Neuron (in vitro differentiated cells): ENCODE measurements at regions not wholly inside any gene's neighbourhood (a gene's known extent, or its start where the extent isn't known, plus 50 kb on each side); places are given as distances from the start of the nearest gene placed in this dataset.

ENCODE experiments used
- H2AFZ ChIP-seq: one replicate; pipeline ENCODE4 v1.6.1; 2013; ENCODE audit warnings: low read depth, mild to moderate bottlenecking, inconsistent platforms, low read length, moderate library complexity
- H3K27me3 ChIP-seq: one replicate; pipeline ENCODE4 v1.6.1; 2013; ENCODE audit warnings: low read length; ENCODE audit not compliant: insufficient read depth
- H3K36me3 ChIP-seq: one replicate; pipeline ENCODE4 v1.6.1; 2013; ENCODE audit warnings: low read length; ENCODE audit not compliant: insufficient read depth
- H3K4me1 ChIP-seq: one replicate; pipeline ENCODE4 v1.6.1; 2013; ENCODE audit warnings: low read length; ENCODE audit not compliant: insufficient read depth
- H3K4me3 ChIP-seq: 2 replicates; pipeline ENCODE4 v1.5.1; 2013; ENCODE audit warnings: mild to moderate bottlenecking, low read length, moderate library complexity
- H3K9me3 ChIP-seq: one replicate; pipeline ENCODE4 v1.6.1; 2013; ENCODE audit warnings: low read length

DNA sequence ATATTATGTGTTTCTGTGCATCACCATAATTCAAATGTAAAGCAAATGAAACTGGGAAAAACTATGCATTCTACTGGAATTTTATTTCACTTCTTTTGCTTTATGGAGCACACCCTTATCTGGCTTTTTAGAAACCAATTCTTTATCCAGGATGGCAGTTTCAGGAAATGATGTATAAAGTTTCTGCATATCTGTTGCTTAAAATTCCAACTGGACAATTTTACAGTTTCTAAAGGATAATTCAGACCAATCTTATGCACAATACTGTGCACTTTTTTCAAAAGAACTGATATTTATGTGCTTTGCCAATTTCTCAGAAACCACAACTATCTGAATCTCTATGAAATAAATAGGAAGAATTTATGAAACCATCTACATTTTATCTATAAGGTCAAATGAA lies 246.5 kb upstream of the MIR17HG start:
- no peaks in the 10 kb centered on the region for H3K4me1 ChIP-seq
- no peaks in the 10 kb centered on the region for H3K27me3 ChIP-seq
- H3K36me3 ChIP-seq, result no peaks in the 10 kb centered on the region
- no peak overlapping the region for H2AFZ ChIP-seq
- no peaks in the 10 kb centered on the region for H3K9me3 ChIP-seq
- H3K4me3 ChIP-seq, result no peak overlapping the region

- H3K36me3 ChIP-seq, result no peaks in the 10 kb centered on the region
- H3K4me1 ChIP-seq, result no peaks in the 10 kb centered on the region
- H3K27me3 ChIP-seq, result no peaks in the 10 kb centered on the region
- no peaks in the 10 kb centered on the region for H3K9me3 ChIP-seq
- H3K4me3 ChIP-seq, result no peak overlapping the region
- H2AFZ ChIP-seq, result no peak overlapping the region
Observed at GRCh38 chr13:91101381-91101780, 246.1 kb upstream of the MIR17HG start.

- Histone ChIP-seq H3K9me3 (no peaks in the 10 kb centered on the region), H3K4me1 (no peaks in the 10 kb centered on the region), H3K36me3 (no peaks in the 10 kb centered on the region), H3K4me3 (no peak overlapping the region), H3K27me3 (no peaks in the 10 kb centered on the region), H2AFZ (no peak overlapping the region)
Observed at GRCh38 chr13:91105270-91105669, 242.2 kb upstream of the MIR17HG start.

DNA sequence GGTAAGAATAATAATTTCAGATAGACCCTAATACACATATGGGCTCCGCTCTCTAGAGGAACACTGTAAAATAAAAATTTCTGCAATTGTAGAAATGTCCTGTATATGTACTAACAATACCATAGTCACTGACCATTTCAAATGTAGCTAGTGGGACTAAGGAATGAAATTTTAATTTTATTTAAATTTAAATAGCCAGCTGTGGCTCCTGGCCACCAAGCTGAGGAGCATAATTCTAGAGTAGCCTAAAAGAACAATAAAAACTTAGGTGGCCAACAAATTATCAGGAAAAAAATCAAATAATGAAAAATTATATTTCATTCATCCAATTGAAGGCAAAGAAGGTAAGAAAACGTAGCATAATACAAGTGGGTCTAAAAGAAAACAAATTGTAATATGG lies 240.9 kb upstream of the MIR17HG start:
- no peak overlapping the region for H3K4me3 ChIP-seq
- H3K4me1 ChIP-seq, result no peaks in the 10 kb centered on the region
- no peaks in the 10 kb centered on the region for H3K36me3 ChIP-seq
- H3K27me3 ChIP-seq, result no peaks in the 10 kb centered on the region
- no peaks in the 10 kb centered on the region for H3K9me3 ChIP-seq
- H2AFZ ChIP-seq, result no peak overlapping the region

DNA sequence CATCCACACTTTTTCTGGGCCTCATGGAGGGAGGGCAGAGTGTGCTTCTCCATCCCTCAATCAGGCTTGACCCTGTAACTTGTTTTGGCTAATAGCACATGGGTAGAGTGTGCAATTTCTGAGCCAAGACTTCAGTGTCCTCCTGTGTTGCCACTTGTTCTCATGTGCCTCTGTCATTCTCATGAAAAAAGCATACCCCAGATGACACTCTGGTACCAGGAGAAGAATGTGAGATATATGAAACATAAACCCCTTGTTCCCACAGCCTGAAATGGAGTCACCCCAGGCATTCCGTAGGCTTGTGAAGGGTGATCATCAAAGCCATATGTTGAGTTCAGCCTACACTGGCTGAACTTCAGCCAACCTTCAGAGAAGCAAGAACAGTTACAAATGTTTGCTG lies 239.2 kb upstream of the MIR17HG start:
- no peaks in the 10 kb centered on the region for H3K27me3 ChIP-seq
- H3K9me3 ChIP-seq, result no peaks in the 10 kb centered on the region
- peaks cover 4% of the 10 kb centered on the region for H3K4me1 ChIP-seq
- no peak overlapping the region for H2AFZ ChIP-seq
- no peaks in the 10 kb centered on the region for H3K36me3 ChIP-seq
- H3K4me3 ChIP-seq, result no peak overlapping the region

GRCh38 chr13:91111476-91112200 lies 235.8 kb upstream of the MIR17HG start:
- peaks cover 4% of the 10 kb centered on the region for H3K4me1 ChIP-seq
- H3K36me3 ChIP-seq, result no peaks in the 10 kb centered on the region
- no peak overlapping the region for H3K4me3 ChIP-seq
- no peaks in the 10 kb centered on the region for H3K9me3 ChIP-seq
- no peaks in the 10 kb centered on the region for H3K27me3 ChIP-seq
- H2AFZ ChIP-seq, result no peak overlapping the region

GRCh38 chr13:91112201-91112923 lies 235.1 kb upstream of the MIR17HG start:
- Histone ChIP-seq H3K9me3 (no peaks in the 10 kb centered on the region), H3K4me1 (peaks cover 4% of the 10 kb centered on the region), H3K36me3 (no peaks in the 10 kb centered on the region), H3K27me3 (no peaks in the 10 kb centered on the region), H3K4me3 (no peak overlapping the region), H2AFZ (no peak overlapping the region)

DNA sequence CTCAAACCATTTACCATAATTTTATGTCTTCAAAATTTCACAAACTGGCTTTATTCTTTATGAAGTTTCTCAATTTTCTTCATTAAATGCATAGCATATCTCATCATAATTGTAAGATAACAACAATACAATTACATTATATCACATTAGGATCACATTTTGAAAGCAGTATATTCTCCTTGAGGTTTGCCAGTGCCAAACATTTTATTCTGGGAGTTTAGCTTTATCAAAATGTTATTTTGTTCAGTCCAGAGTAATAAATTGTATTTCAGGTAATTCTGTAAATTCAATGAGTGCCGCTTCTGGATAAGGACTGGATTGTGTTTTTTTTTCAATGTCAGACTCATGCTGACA lies 234.6 kb upstream of the MIR17HG start:
- Histone ChIP-seq H3K27me3 (no peaks in the 10 kb centered on the region), H3K4me1 (peaks cover 4% of the 10 kb centered on the region), H3K36me3 (no peaks in the 10 kb centered on the region), H3K4me3 (no peak overlapping the region), H2AFZ (no peak overlapping the region), H3K9me3 (no peaks in the 10 kb centered on the region)

DNA sequence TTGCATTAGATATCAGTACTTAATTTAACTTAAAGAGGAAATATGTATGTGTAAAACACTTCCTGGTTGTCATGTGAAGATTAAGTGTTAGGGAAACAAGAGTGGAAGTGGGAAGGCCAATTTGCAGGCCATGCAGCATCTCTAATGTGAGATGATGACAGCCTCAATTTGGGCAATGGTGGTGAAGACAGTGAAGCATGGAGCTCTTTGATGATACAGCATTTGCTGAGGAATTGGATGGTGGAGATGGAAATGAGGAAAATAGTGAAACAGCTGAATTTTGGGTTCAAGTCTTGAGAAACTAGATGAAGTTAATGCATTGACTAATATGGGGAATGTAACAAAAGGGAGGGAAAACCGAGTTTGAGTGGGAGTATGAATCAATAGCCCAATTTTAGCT lies 231.7 kb upstream of the MIR17HG start:
- no peaks in the 10 kb centered on the region for H3K27me3 ChIP-seq

DNA sequence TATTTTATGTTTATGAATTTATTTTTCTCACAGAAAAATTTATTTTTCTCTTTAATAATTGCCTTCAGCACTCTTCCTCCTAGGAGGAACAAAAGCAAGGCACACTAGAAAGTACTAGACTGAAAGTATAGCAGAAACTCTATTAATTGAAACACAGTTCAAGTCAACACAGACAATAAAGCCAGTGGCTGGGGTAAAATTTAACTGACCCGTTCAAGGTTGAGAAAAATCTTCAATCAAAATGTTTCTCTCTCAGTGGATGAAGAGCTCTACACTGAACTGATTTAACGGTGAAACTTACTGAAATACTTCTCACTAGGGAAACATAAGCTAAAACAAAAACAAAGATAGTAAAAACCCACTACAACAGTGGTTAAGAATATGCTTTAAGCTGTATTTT lies 230.1 kb upstream of the MIR17HG start:
- Histone ChIP-seq H3K4me3 (no peak overlapping the region), H3K27me3 (no peaks in the 10 kb centered on the region), H2AFZ (no peak overlapping the region), H3K9me3 (no peaks in the 10 kb centered on the region), H3K4me1 (peaks cover 1% of the 10 kb centered on the region), H3K36me3 (no peaks in the 10 kb centered on the region)

More for the DNA sequence above, 231.7 kb upstream of the MIR17HG start:
- Histone ChIP-seq H3K36me3 (no peaks in the 10 kb centered on the region), H3K9me3 (no peaks in the 10 kb centered on the region), H3K4me1 (peaks cover 4% of the 10 kb centered on the region), H2AFZ (no peak overlapping the region), H3K4me3 (no peak overlapping the region)

DNA sequence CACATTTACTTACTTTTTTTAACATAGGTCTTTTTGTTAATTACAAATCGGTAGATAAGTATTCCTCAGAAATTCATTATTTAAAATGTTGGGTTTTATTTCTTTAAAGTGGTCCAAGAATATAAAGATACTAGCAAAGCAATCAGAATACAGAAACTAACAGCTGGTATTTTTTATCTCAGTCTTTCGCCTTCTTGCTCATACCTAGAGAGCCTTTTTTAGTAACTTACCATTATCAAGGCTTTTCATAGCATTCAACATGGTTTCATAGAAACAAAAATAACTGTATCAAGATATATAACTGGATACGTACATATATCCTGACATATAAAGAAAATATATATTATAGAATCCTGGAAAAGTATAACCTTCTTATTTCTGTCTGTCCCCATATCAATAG lies 227.8 kb upstream of the MIR17HG start:
- no peaks in the 10 kb centered on the region for H3K27me3 ChIP-seq
- no peak overlapping the region for H3K4me3 ChIP-seq
- H3K9me3 ChIP-seq, result no peaks in the 10 kb centered on the region
- H3K36me3 ChIP-seq, result no peaks in the 10 kb centered on the region
- no peaks in the 10 kb centered on the region for H3K4me1 ChIP-seq
- H2AFZ ChIP-seq, result no peak overlapping the region

GRCh38 chr13:91122766-91123165 lies 224.7 kb upstream of the MIR17HG start:
- Histone ChIP-seq H3K36me3 (no peaks in the 10 kb centered on the region), H3K27me3 (no peaks in the 10 kb centered on the region), H3K4me3 (no peak overlapping the region), H2AFZ (no peak overlapping the region), H3K4me1 (no peaks in the 10 kb centered on the region), H3K9me3 (no peaks in the 10 kb centered on the region)

- Histone ChIP-seq H3K36me3 (no peaks in the 10 kb centered on the region), H3K9me3 (no peaks in the 10 kb centered on the region), H3K27me3 (no peaks in the 10 kb centered on the region), H2AFZ (peak overlapping the region; percentile 59), H3K4me1 (no peaks in the 10 kb centered on the region), H3K4me3 (no peak overlapping the region)
Observed at GRCh38 chr13:91123456-91124127, 223.9 kb upstream of the MIR17HG start.
